ENCODE measurements at regions not wholly inside any gene's neighbourhood (a gene's known extent, or its start where the extent isn't known, plus 50 kb on each side); places are given as distances from the start of the nearest gene placed in this dataset.

DNA sequence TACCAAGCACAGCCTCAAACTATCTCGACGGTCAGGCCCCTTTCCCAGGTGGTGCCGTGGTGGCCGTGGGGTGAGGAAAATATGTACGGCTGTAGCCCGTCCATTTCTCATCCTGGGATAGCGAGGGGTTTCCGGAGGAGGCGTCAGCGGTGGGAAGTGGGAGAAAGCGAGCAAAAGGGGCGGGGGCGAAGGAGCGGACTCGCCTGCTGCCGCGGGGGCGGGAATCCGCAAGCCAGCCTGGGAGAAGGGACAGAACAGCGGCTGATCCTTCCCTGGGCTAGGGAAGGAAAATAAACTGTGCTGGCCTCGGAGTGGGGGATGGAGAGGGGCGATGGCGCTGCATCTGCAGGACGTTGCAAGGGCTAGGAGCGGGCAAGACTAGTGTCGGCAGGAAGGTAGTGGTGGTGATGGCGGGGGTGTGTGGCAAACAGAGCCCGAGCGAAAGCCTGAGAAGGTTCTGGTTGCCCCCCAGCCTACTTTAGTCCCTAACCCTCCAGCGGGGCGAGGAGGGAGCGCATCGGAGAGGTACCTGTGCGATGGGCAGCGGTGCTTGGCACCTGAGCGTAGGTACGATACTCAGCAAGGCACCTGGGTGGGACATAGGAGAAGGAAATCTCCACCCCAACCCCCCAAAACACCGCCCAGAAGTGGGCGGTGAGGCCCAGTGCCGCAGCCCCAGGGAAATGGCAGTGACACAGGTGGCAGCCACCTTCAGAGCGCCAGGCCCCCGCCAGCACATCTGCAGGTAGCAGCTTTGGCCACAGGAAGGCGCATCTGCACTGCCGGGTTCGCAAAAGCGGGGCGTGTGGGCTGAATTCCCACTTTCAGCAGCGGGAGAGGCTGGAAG lies 49.9 kb upstream of the STEAP1B start:
- Histone ChIP-seq H3K4me3 (replicated peaks; ENCODE audit: low read depth, low read length) (no peak overlapping the region), H3K27me3 (replicated peaks; ENCODE audit: control insufficient read depth, insufficient read depth, low read length) (no peaks in the 10 kb centered on the region; the same call in 1 of the 2 replicates), H3K36me3 (ENCODE audit: control insufficient read depth, insufficient read depth, low read length) (no peaks in the 10 kb centered on the region)
- TF ChIP-seq, protein P1, sequence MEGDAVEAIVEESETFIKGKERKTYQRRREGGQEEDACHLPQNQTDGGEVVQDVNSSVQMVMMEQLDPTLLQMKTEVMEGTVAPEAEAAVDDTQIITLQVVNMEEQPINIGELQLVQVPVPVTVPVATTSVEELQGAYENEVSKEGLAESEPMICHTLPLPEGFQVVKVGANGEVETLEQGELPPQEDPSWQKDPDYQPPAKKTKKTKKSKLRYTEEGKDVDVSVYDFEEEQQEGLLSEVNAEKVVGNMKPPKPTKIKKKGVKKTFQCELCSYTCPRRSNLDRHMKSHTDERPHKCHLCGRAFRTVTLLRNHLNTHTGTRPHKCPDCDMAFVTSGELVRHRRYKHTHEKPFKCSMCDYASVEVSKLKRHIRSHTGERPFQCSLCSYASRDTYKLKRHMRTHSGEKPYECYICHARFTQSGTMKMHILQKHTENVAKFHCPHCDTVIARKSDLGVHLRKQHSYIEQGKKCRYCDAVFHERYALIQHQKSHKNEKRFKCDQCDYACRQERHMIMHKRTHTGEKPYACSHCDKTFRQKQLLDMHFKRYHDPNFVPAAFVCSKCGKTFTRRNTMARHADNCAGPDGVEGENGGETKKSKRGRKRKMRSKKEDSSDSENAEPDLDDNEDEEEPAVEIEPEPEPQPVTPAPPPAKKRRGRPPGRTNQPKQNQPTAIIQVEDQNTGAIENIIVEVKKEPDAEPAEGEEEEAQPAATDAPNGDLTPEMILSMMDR (IDR thresholded peaks at IDR 0.05; ENCODE audit: insufficient read depth, low read length, poor library complexity, severe bottlenecking), result peak; percentile 74
- no peak for DNase-seq (ENCODE audit: extremely low read depth, insufficient read length)
